ENCODE measurements at regions not wholly inside any gene's neighbourhood (a gene's known extent, or its start where the extent isn't known, plus 50 kb on each side); places are given as distances from the start of the nearest gene placed in this dataset.

DNA sequence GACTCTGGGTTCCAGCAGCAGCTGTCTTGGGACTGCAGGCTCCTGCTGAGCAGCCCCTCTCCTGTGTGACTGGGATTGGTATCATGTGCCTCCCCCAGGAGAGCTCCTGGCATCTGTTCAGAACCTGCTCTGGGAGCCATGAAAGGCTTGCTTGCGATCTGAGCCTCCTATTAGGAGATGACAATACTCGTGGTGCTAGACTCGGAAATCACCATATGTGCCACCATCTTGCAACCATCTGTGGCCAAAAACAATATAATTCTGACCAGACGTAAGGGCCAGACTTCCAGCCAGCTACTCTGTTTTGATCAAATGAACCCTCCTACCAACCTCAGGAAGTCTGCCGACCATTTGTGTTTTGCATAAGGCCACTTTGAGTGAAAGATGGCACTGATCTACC lies 484.7 kb downstream of the IRS2 start:
- TF ChIP-seq, protein P1, sequence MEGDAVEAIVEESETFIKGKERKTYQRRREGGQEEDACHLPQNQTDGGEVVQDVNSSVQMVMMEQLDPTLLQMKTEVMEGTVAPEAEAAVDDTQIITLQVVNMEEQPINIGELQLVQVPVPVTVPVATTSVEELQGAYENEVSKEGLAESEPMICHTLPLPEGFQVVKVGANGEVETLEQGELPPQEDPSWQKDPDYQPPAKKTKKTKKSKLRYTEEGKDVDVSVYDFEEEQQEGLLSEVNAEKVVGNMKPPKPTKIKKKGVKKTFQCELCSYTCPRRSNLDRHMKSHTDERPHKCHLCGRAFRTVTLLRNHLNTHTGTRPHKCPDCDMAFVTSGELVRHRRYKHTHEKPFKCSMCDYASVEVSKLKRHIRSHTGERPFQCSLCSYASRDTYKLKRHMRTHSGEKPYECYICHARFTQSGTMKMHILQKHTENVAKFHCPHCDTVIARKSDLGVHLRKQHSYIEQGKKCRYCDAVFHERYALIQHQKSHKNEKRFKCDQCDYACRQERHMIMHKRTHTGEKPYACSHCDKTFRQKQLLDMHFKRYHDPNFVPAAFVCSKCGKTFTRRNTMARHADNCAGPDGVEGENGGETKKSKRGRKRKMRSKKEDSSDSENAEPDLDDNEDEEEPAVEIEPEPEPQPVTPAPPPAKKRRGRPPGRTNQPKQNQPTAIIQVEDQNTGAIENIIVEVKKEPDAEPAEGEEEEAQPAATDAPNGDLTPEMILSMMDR (IDR thresholded peaks at IDR 0.05 in 2 of 3, conservative IDR thresholded peaks at IDR 0.05 in 1 of 3; ENCODE audit: borderline replicate concordance in 1 of 3, insufficient read depth in 1 of 3, low read depth in 2 of 3, low read length in 2 of 3): no peak
- TF ChIP-seq SRF (IDR thresholded peaks at IDR 0.05; ENCODE audit: low read depth): no peak
- TF ChIP-seq EZH2phosphoT487 (IDR thresholded peaks at IDR 0.05; ENCODE audit: borderline replicate concordance): no peak
- TF ChIP-seq CEBPB (IDR thresholded peaks at IDR 0.05; ENCODE audit: low read depth): no peak
- TF ChIP-seq POLR2A (IDR thresholded peaks at IDR 0.05; ENCODE audit: borderline replicate concordance, extremely low read depth, insufficient read depth, insufficient read length): no peak
- no peak for TF ChIP-seq POLR2AphosphoS5 (IDR thresholded peaks at IDR 0.05; ENCODE audit: low read depth, low read length)
- no peak for TF ChIP-seq TCF7L2 (IDR thresholded peaks at IDR 0.05; ENCODE audit: borderline replicate concordance, extremely low read depth, insufficient read depth, insufficient read length)
- no peak for TF ChIP-seq YY1 (IDR thresholded peaks at IDR 0.05; ENCODE audit: extremely low read depth, insufficient replicate concordance, low read depth, low read length)
- no peak for TF ChIP-seq SIN3A (IDR thresholded peaks at IDR 0.05; ENCODE audit: low read depth)
- TF ChIP-seq, protein P2, sequence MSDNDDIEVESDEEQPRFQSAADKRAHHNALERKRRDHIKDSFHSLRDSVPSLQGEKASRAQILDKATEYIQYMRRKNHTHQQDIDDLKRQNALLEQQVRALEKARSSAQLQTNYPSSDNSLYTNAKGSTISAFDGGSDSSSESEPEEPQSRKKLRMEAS (IDR thresholded peaks at IDR 0.05): no peak
- TF ChIP-seq FOSL1 (IDR thresholded peaks at IDR 0.05; ENCODE audit: low read depth): no peak
- TF ChIP-seq, protein P3, sequence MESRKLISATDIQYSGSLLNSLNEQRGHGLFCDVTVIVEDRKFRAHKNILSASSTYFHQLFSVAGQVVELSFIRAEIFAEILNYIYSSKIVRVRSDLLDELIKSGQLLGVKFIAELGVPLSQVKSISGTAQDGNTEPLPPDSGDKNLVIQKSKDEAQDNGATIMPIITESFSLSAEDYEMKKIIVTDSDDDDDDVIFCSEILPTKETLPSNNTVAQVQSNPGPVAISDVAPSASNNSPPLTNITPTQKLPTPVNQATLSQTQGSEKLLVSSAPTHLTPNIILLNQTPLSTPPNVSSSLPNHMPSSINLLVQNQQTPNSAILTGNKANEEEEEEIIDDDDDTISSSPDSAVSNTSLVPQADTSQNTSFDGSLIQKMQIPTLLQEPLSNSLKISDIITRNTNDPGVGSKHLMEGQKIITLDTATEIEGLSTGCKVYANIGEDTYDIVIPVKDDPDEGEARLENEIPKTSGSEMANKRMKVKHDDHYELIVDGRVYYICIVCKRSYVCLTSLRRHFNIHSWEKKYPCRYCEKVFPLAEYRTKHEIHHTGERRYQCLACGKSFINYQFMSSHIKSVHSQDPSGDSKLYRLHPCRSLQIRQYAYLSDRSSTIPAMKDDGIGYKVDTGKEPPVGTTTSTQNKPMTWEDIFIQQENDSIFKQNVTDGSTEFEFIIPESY (IDR thresholded peaks at IDR 0.05; ENCODE audit: extremely low read depth, insufficient replicate concordance, low read length): no peak
- TF ChIP-seq, protein P4, sequence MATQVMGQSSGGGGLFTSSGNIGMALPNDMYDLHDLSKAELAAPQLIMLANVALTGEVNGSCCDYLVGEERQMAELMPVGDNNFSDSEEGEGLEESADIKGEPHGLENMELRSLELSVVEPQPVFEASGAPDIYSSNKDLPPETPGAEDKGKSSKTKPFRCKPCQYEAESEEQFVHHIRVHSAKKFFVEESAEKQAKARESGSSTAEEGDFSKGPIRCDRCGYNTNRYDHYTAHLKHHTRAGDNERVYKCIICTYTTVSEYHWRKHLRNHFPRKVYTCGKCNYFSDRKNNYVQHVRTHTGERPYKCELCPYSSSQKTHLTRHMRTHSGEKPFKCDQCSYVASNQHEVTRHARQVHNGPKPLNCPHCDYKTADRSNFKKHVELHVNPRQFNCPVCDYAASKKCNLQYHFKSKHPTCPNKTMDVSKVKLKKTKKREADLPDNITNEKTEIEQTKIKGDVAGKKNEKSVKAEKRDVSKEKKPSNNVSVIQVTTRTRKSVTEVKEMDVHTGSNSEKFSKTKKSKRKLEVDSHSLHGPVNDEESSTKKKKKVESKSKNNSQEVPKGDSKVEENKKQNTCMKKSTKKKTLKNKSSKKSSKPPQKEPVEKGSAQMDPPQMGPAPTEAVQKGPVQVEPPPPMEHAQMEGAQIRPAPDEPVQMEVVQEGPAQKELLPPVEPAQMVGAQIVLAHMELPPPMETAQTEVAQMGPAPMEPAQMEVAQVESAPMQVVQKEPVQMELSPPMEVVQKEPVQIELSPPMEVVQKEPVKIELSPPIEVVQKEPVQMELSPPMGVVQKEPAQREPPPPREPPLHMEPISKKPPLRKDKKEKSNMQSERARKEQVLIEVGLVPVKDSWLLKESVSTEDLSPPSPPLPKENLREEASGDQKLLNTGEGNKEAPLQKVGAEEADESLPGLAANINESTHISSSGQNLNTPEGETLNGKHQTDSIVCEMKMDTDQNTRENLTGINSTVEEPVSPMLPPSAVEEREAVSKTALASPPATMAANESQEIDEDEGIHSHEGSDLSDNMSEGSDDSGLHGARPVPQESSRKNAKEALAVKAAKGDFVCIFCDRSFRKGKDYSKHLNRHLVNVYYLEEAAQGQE (IDR thresholded peaks at IDR 0.05; ENCODE audit: low read depth): no peak
- TF ChIP-seq, protein P5, sequence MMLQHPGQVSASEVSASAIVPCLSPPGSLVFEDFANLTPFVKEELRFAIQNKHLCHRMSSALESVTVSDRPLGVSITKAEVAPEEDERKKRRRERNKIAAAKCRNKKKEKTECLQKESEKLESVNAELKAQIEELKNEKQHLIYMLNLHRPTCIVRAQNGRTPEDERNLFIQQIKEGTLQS (IDR thresholded peaks at IDR 0.05): no peak

Data from HCT116 (cell line).